CD4-positive, alpha-beta T cell treated with Interleukin-17A for 1 hour (primary cell): ENCODE measurements at regions not wholly inside any gene's neighbourhood (a gene's known extent, or its start where the extent isn't known, plus 50 kb on each side); places are given as distances from the start of the nearest gene placed in this dataset.

ENCODE experiments used
- DNase-seq: peaks from one replicate; pipeline ENCODE4 v3.0.0-alpha.2; 2020

DNA sequence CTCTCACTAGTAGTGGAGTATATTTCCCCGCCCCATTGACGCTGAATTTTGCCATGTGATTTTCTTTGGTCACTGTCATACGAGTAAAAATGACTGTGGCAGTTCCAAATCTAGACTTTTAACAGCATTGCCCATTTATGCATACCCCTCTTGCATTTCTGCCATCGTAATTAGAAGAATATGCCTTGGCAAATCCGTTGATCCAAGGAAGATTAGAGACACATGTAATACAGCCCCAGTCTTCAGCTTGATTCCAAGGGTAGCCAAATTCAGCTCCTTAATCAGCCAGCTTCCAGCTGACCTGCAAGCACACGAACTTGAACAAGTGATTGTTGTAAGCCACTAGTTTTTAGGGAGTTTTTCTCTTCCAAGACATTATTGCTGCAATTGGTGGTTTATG, 290.3 kb upstream of the ADAMTS5 start:
- no peak for DNase-seq

DNA sequence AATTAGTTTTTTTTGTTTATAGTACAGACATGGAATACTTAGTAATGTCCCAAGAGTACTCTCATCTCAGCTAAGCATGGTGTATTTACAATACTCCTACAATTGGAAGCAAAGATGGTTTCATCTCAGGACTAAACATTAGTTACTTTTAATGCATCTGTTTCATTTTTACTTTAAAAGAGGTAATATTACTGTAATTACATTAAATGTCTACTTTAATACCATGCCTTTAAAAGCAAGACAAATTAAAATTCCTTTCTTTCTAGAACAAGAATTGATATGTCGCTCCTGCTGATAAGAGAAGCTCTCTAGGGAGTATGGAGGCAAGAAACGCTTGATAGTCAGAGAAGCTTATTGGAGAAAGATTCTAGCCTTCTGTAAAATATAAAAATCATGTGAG, 284.9 kb upstream of the ADAMTS5 start:
- no peak for DNase-seq

DNA sequence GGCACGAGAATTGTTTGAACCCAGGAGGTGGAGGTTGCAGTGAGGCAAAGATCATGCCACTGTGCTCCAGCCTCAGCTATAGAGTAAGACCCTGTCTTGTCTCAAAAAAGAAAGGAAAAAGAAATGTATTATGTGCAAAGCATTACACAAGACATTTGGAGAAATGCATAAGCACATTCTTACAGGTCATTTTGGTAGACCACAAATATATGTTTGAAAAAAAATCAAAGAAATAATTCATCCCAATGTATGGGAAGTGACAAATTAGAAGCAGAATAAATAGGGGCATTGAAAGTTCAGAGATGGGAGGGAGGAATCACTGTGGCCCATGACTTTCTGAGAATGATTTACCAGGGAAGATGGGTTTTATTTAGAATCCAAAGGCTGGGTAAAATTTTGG, 283.5 kb upstream of the ADAMTS5 start:
- no peak for DNase-seq

DNA sequence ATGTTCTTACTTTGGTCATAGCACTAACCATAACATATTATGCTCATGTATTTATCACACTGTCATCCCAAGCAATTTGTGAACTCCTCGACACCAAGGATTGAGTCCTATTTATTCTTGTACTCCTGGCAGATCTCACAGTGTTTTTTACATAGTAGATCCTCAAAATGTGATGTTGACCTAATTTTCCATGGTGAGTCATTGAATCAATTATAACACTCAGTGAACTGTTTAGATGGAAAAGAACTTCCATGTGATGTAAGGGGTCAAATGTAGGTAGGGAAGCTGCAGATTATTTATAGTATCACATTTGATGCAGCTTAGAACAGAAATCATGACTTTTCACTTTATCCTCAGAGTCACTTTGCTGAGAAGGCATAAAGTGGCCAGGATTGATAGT, 281.9 kb upstream of the ADAMTS5 start:
- DNase-seq = no peak

DNA sequence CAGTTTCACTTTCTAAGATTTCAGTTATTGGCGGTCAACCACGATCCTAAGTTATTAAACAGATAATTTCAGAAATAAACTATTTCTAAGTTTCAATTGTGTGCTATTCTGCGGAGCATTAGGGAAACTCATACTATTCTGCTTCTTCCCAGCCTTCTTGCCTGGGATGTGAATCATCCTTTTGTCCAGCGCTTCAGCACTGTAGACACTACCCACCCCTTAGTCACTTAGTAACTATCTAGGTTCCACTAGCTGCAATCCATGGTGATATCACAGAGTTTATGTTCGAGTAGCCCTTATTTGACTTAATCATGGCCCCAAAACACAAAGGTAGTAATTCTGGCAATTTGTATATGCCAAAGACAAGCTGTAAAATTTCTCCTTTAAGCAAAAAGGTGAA, 279.9 kb upstream of the ADAMTS5 start:
- DNase-seq = no peak

DNA sequence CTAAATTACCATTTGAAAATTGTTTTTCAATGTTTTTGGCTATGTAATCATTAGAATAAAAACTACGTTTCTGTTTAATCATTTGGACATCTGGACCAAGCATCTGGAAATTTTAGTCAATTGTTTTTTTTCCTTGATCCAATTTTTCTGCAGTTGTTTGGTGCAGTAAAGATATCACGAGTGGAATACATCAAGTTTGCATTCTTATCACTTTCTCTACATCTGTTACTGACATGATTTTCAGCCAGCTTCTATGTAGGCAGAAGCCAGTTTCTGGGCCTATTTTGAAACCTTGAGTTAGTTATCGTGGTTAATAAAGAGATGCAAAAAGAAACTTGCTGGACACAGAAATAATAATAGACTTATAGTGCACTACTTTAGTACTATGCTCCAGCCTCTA, 277.9 kb upstream of the ADAMTS5 start:
- no peak for DNase-seq

DNA sequence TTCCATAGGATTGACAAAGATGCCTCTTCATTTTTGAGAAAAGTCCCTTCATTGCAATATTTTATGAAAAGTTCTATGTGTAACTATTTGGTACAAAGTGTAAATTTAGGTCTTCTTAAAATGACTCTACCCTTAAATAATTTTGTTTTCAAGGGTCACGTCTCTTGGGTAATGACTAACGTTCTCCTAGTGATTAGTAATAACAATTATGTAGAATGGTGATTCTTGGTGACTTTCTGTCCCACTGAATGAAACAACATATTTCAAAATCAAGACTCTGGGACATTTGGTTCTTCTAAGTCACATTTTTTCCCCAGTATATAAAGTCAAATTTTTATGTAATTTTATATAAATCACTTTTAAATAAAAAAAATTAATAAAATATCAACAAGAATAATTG, 277.5 kb upstream of the ADAMTS5 start:
- DNase-seq = no peak

DNA sequence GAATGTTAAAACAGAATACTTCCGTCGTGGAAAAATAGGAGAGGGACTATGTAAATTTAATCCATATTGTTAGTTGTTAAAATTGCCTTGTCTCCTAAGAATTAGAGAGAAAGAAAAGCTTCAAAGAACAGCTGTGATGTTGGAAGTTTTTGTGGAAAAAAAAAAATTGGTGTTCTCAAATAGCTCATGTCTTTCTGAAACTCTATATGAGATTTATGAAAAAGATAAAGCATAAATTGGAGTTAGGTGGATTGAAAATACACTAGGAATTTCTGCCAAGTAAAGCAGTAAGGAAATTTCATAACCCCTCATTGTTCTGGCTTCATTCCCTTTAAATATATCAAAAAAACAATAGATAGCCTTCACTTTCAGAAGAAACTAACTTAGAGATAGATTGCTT, 274.0 kb upstream of the ADAMTS5 start:
- DNase-seq = no peak

DNA sequence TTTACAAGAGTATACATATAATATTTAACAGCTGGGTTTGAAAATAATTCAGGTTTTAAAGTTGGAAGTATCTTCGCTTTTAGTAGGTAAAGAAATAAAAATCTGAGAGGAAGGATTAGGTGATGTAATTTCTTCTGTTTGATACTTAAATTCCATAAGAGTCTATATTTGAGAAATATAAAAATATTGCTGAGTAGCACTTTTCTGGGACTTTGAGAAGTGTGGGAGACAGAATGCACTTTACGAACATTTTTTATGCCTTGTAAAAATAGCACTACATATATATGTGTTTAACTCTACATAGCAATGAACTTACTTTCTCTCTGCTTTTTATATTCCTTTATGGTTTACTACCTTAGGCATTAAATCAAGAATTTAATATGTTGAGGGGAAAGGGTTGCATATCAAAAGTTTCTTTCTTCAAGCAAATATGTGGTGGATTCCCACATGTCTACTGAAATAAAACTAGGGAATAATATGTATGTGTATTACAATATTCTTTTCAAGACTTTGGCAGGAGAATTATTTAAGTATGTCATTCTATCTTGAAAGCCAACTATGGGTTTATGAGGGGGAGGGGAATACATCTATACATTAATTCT, 266.7 kb upstream of the ADAMTS5 start:
- no peak for DNase-seq

DNA sequence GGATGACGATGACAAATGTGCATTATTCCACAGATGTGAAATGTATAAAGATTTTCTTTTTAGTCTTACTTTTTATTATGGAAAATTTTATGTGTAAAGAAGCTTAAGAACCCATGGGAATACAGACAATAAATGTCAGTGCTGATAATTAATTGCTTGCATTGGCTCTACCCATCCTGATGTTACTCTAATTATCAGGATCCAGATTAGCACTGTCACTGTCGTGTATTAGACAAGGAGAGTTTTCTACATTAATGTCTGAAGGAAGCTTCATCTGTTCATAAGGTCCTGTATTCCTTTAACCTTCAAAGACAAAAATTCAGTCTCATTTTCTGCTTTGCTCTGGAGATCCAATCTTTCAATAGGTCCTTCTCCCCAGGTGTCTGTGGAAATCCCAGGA, 259.1 kb upstream of the ADAMTS5 start:
- no peak for DNase-seq

DNA sequence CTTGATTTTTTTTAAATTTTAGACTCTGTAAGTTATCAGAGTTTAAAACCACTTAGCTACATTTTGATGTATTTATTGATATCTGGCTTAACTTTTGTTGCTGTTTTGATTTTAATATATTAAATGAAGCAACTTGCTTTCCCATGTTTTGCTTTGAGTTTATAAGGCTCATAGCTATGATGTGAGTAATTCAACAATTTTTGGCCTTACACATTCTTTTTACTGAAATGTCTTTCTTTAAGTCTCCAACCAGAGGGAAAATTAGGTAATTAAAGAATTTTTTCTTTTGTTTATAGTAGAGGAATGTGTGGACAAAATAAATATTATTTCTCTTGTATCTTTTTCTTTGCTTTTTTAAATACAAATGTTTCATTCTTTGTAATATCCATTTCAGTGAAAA, 258.3 kb upstream of the ADAMTS5 start:
- no peak for DNase-seq

DNA sequence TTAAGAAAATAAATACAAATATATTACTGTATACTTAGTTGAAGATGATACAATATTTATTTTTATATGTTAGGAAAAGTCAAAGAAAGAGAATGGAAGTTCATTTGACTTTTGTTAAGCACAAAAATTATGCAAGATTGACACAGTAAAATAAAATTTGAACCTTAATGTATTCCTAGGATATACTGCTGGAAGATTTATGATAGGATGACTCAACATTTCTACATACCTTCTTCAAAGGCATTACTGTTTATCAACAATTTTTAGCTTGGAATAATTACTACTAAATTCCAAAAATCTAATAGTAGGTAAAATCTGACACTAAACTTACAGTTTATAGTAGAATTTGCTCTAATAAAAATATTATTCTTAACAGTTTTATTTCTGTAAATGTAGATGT, 257.3 kb upstream of the ADAMTS5 start:
- DNase-seq = no peak

DNA sequence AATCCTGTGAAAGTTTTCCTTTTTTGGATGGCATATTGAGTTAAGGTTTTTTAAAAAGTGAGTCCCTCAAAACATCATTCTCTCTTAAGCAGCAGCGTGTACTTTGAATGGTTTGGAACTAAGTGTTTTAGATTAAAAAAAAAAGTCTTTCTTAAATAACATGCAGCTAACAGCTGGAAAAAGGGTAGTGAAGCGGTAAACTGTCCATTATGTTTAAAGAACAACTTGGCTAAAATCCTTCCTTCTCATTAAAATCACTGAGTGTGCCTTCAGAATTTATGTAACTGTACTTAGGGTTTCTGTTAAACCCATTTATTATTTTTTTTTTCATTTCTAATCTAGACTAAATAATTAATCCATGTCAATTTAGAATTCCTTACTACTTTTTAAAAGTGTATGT, 254.2 kb upstream of the ADAMTS5 start:
- no peak for DNase-seq

DNA sequence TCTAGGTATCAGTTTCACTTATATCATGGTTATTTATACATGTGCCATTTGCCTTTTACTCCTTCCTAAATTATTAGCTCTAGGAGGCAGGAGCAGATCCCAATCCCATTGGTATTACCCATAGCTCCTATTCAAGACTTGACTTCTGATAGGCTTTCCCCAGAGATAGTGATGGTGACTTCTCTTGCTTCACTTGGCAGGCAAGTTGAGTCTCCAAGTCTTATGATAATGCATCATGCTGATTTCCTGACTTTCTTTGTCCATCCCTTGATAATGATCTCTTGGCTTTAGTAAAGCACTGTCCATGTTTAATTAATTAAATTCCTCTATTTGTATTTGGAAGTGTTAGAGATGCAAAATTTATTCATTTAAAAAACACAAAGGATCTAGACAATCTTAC, 253.5 kb upstream of the ADAMTS5 start:
- no peak for DNase-seq

DNA sequence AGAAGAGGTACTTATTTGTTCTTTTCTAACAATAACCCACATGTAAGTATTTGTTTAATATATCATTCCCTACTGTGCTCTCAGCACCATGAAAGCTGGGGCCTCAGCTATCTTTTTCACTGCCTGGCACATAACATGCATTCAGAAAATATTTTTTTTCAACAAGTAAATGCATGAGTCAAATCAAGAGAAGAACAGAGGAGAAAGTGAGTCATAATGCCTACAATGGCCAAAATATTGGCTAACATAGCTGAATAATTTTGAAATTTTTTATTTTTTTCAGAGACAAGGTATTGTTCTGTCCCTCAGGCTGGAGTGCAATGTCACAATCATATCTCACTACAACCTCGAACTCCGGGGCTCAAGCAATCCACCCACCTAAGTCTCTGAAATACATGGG, 252.2 kb upstream of the ADAMTS5 start:
- no peak for DNase-seq

DNA sequence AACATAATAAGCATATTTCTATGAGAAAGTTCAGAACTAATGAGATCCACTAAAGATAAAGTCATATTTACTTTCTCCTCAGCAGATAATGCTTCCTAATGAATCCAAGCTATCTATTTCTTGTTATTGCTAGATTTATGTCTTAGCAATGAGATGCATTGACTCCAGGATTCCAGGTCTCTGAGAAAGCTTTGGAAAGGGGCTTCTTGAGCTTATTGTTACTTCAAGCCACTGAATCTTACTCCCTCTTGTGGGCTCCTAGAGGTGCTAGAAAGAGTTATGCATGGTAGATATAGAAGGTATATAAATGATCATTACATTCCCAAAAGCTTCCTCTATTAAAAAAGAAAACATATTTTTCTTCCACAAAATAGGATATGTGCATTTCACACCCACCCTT, 246.4 kb upstream of the ADAMTS5 start:
- no peak for DNase-seq

DNA sequence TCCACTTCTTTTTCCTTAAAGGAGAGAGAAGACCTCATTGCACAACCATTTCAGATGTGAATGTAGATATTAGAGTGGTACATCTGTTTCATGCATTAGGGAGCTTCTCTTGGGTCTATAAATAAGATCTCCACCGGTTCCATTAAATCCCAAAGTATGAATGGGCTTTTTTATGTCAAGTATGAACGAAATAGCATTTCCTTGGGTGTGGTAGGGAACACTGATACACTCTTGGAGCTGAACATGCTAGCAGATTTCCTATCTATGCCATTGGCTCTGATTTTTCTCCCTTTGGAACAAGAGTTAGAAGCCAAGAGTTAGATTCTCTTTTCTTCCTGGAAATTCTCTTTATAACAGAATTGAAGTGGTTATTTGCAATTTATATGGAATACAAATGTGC, 245.6 kb upstream of the ADAMTS5 start:
- no peak for DNase-seq

DNA sequence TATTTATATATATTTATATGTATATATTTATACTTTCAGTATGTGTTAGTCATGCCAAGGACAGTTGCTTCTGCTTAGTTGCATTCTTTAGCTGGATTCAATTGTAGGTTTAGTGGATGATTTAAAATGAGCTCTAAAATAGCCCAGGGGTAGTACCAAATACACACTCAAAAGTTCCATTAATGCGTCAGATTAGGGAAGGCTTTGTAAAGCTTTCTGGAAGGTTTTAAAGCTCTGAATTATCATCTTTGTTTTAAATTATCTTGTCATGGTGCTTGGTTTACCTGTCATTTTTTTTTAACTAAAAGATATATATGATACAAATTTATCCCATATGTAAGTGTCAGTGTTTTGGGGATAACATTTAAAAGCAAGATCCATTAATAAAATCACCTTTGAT, 242.7 kb upstream of the ADAMTS5 start:
- DNase-seq = no peak

DNA sequence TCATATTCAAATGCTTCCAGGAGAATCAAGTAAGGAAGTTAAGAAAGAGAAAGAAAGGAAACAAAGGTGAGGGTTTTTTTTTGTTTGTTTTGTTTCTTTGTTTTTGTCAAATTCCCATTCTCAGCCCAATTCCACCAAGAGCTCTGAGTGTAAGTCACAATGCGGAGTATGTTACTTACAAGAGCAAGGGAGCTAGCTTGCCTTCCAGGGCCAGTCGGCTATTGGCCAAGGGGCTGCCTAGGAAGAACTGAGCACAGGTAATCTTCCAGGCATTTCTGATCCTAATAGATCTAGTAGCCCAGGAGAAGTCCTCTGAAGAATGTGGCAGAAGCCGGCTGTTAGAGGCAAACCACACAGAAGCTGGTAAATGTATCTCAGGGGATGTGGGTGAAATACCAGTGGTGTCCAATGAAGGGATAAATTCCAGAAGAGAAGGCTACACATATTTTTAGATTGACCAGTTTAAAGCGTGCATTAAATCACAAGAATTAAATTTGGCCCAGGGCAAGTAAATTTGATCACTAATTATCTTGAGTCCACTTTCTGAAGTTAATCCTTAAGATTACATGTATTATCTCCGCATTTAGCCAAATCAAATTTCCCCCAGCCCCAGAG, 239.6 kb upstream of the ADAMTS5 start:
- no peak for DNase-seq

DNA sequence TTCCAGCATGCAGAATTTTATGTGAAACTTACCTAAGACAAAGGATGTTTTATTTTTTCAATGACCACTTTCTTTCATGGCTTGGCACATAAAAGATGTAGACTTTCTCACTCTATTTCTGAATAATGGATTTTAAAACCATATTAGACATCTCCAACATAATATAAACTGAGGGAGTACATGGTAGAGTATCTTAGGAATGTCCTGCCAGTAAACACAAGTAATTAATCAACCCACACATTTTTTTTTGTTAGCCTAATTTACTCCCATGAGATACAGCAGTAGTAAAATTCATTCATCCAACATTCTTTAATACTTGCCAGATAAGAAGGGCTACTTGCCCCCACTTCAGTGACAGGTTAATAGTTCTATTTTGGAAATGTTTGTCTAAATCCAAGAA, 235.4 kb upstream of the ADAMTS5 start:
- no peak for DNase-seq

DNA sequence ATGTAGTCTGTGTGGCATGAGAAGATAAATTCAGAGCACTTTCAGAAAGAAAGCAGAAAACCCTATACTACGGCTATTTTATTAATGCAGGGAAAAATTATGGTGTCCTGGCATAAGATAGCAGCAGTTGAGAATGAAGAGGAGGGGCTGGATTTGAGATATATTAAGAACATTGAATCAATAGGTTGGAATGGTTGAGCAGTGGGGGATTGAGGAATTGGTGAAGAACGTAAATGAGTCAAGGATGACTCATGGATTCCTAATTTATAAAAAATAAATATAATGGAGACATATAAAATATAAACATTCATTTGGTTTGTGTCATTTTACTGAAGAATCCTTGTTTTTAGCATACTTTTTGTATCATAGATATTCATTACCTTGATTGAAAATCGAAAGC, 234.3 kb upstream of the ADAMTS5 start:
- DNase-seq = no peak

DNA sequence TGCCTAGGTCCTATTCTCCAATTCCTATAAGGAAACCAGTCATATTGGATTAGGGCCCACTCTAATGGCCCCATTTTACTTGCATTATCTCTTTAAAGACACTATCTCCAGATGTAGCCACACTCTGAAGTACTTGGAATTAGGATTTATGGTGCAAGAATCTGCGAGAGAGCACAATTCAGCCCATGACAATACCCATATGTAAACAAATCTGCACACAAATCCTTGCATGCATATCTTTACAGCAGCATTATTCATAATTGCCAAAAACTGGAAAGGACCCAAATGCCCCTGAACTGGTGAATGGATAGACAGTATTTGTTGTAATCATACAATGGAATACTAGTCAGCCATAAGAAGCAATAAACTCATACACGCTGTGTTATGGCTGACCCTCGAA, 229.8 kb upstream of the ADAMTS5 start:
- DNase-seq = no peak

DNA sequence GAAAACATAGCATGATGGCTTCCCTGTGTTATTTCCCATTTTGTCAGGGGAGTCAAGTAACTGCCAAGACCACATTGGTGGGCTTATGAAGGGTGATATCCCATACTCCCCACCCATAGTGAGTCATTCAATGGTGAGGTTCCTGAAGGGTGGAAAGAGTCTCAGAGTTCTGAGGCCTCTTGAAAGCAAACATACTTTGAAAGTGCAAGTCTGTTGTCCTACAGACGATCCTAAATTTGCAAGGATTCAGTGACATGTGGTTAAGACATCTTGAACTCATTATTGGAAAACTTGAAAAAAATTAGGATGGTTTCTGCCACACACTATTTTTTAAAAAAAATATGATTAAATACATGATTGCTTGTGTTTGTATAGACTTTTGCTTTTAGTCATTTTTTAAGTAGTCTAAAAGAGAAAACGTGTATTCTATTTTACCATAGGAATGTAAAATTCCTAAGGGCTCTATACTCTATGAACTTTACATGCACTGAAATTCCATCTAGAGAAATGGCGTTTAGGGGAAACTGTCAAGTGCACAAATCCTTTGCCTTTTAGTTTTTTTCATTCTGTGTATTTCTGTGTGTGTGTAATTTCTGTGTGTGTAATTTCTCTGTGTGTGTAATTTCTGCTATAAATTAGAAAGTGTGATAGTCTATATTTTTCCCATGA, 225.5 kb upstream of the ADAMTS5 start:
- DNase-seq = no peak

DNA sequence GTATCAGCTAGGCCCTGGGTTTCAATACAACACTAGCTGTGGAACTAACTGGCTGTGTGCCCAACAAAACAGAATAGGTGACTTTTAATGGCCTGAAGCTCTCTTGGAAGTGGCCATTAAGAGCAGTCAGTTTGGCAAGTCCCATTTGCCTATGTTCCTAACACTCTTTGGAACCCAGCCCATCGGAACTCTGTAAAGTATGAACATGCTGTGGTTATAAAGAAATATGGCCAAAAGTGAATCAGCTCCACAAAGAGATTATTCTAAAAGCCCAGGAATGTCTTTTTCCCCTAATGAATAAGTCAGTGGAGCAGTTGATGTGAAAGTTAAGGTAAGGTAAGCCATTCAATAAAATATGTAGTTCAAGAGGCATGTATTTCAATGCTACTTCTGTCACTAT, 223.7 kb upstream of the ADAMTS5 start:
- DNase-seq = no peak

DNA sequence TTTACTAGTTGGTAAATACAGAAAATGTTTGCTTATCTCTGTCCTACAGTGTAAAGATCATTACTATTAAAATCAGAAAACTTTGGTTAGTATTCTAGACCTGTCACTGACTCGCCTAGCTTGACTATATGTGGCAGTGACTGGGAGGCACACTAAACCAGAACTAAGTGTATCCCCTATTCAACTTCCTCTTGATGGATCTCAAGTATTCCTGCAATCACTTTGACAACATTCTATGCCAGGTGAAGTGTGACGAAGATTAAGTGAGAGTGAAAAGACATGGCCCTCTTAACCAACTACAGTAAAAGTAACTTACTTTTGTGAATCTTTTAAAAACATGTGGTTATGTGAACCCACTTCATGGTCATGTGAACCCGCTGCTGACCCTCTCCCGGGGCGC, 223.0 kb upstream of the ADAMTS5 start:
- no peak for DNase-seq
